ENCODE measurements at regions not wholly inside any gene's neighbourhood (a gene's known extent, or its start where the extent isn't known, plus 50 kb on each side); places are given as distances from the start of the nearest gene placed in this dataset.

GRCh38 chr2:12978066-12978835 is 261.5 kb downstream of the TRIB2 start:
- no peak for DNase-seq

- DNase-seq, result no peak
Observed at GRCh38 chr2:12979066-12979465, 262.3 kb downstream of the TRIB2 start.

GRCh38 chr2:12980817-12981216 is 264.1 kb downstream of the TRIB2 start:
- DNase-seq, result no peak

GRCh38 chr2:12982149-12982584 is 265.4 kb downstream of the TRIB2 start:
- no peak for DNase-seq

- DNase-seq, result no peak
Observed at GRCh38 chr2:12987246-12987645, 270.5 kb downstream of the TRIB2 start.

GRCh38 chr2:12988279-12988678 is 271.5 kb downstream of the TRIB2 start:
- DNase-seq, result no peak

GRCh38 chr2:12990523-12990922 is 273.8 kb downstream of the TRIB2 start:
- no peak for DNase-seq

- DNase-seq, result no peak
Observed at GRCh38 chr2:12998685-12999084, 281.9 kb downstream of the TRIB2 start.

- no peak for DNase-seq
Observed at GRCh38 chr2:13000664-13001363, 284.1 kb downstream of the TRIB2 start.

- no peak for DNase-seq
Observed at GRCh38 chr2:13001408-13001807, 284.7 kb downstream of the TRIB2 start.

GRCh38 chr2:13002536-13003331 is 286.0 kb downstream of the TRIB2 start:
- no peak for DNase-seq

- no peak for DNase-seq
Observed at GRCh38 chr2:13003500-13003899, 286.8 kb downstream of the TRIB2 start.

- no peak for DNase-seq
Observed at GRCh38 chr2:13005048-13005447, 288.3 kb downstream of the TRIB2 start.

GRCh38 chr2:13005761-13006335 is 289.1 kb downstream of the TRIB2 start:
- DNase-seq, result no peak

- no peak for DNase-seq
Observed at GRCh38 chr2:13006426-13006825, 289.7 kb downstream of the TRIB2 start.

- peak; percentile 19 for DNase-seq
Observed at GRCh38 chr2:13006829-13007717, 290.3 kb downstream of the TRIB2 start.

- no peak for DNase-seq
Observed at GRCh38 chr2:13009027-13009642, 292.4 kb downstream of the TRIB2 start.

GRCh38 chr2:13010283-13010682 is 293.5 kb downstream of the TRIB2 start:
- no peak for DNase-seq

- no peak for DNase-seq
Observed at GRCh38 chr2:13014783-13015182, 298.0 kb downstream of the TRIB2 start.

- no peak for DNase-seq
Observed at GRCh38 chr2:13015532-13016320, 299.0 kb downstream of the TRIB2 start.

- DNase-seq, result no peak
Observed at GRCh38 chr2:13018490-13018889, 301.8 kb downstream of the TRIB2 start.

Data from DMS 273 treated with DMSO at 0.1 percent for 48 hours (cell line).